HepG2 (cell line): ENCODE measurements at regions not wholly inside any gene's neighbourhood (a gene's known extent, or its start where the extent isn't known, plus 50 kb on each side); places are given as distances from the start of the nearest gene placed in this dataset.

Experiments used
- ATAC-seq: fragments of 200-7000 bp; cut with Tn5 transposase; 3 replicates; pipeline ENCODE4 v1.9.1; 2020; ENCODE audit warnings: mild to moderate bottlenecking, moderate library complexity
- BruUV-seq: library from RNA; stranded (reverse); fragments of 400-500 nt; replicated peaks from 2 replicates; lab custom pipeline; 2021; lab: Mats Ljungman, UMichigan
- CTCF ChIA-PET: fragments of 300-600 bp; formaldehyde crosslinking; extraction: SDS; loops from one replicate; lab custom pipeline; 2021; ENCODE audit warnings: low total read pairs, inconsistent platforms, low intra/inter-chr PET ratio; lab: Yijun Ruan, JAX
- POLR2A ChIA-PET: fragments of 350-600 bp; sonication (Branson Sonifier 250); formaldehyde crosslinking; loops from one replicate; lab custom pipeline; 2020; ENCODE audit warnings: antibody characterized with exemption, inconsistent platforms; lab: Yijun Ruan, JAX
- DNase-seq: peaks from one replicate; pipeline ENCODE4 v3.0.0-alpha.2; 2015; ENCODE audit warnings: low spot score
- FAIRE-seq: peaks from 3 replicates; lab custom pipeline; 2011; peaks lifted over from hg19 to GRCh38; lab: Jason Lieb, UNC
- H2AFZ ChIP-seq: one replicate; pipeline ENCODE4 v1.6.1; 2011; ENCODE audit warnings: low read length, inconsistent platforms
- H3K27ac ChIP-seq: fragments of 300-600 bp; 3 replicates; pipeline ENCODE4 v1.8.0; 2011; ENCODE audit warnings: mixed run types, mild to moderate bottlenecking, mixed read lengths, low read length, inconsistent platforms; ENCODE audit not compliant: insufficient read depth; ENCODE audit errors: extremely low read length
- H3K27me3 ChIP-seq, 2 experiments: fragments of 200-600 bp in 1 of 2; 2 replicates in 1 of 2; 3 replicates in 1 of 2; pipeline versions ENCODE4 v1.6.0 to v1.8.0; 2011; ENCODE audit warnings: low read length in 2 of 2, mild to moderate bottlenecking in 2 of 2, moderate library complexity in 2 of 2, inconsistent platforms in 1 of 2; ENCODE audit not compliant: insufficient read depth in 2 of 2, control insufficient read depth in 1 of 2
- H3K36me3 ChIP-seq, 2 experiments: fragments of 200-600 bp in 1 of 2; replicated peaks in 1 of 2; 2 replicates in 1 of 2; 3 replicates in 1 of 2; pipeline versions ENCODE4 v1.5.1 to v1.8.0; 2011; ENCODE audit warnings: low read length in 2 of 2, inconsistent platforms in 1 of 2; ENCODE audit not compliant: insufficient read depth in 2 of 2, control insufficient read depth in 1 of 2
- H3K4me1 ChIP-seq: 2 replicates; pipeline ENCODE4 v1.5.1; 2012; ENCODE audit warnings: low read length, inconsistent platforms; ENCODE audit not compliant: insufficient read depth
- H3K4me2 ChIP-seq: 2 replicates; pipeline ENCODE4 v1.6.0; 2011; ENCODE audit warnings: low read depth, low read length, inconsistent platforms
- H3K4me3 ChIP-seq, 3 experiments: fragments of 200-600 bp in 1 of 3; sonication (generic), shearing (Covaris generic) in 1 of 3; replicated peaks in 1 of 3; 2 replicates each; pipeline ENCODE4 v1.5.1; 2011 to 2016; ENCODE audit warnings: low read length in 3 of 3, inconsistent platforms in 2 of 3, low read depth in 2 of 3, mild to moderate bottlenecking in 2 of 3, control low read depth in 1 of 3, mixed read lengths in 1 of 3; ENCODE audit not compliant: insufficient read depth in 1 of 3
- H3K79me2 ChIP-seq: one replicate; pipeline ENCODE4 v1.6.1; 2011; ENCODE audit warnings: low read length, inconsistent platforms; ENCODE audit not compliant: insufficient read depth
- H3K9ac ChIP-seq: 2 replicates; pipeline ENCODE4 v1.6.0; 2011; ENCODE audit warnings: mild to moderate bottlenecking, low read depth, low read length, inconsistent platforms; ENCODE audit not compliant: insufficient read depth
- H3K9me3 ChIP-seq: 2 replicates; pipeline ENCODE4 v1.5.1; 2012; ENCODE audit warnings: mild to moderate bottlenecking, low read length
- H4K20me1 ChIP-seq: 2 replicates; pipeline ENCODE4 v1.6.0; 2011; ENCODE audit warnings: inconsistent platforms, mild to moderate bottlenecking, low read length, moderate library complexity; ENCODE audit not compliant: insufficient read depth
- ATF7 ChIP-seq, 2 experiments: fragments of 450-650 bp in 1 of 2; sonication (generic) in 1 of 2; formaldehyde crosslinking in 1 of 2; IDR thresholded peaks; 2 replicates each; pipeline versions ENCODE4 v1.4.0 to v1.6.1; 2016 to 2020; ENCODE audit warnings: antibody characterized with exemption in 1 of 2, mild to moderate bottlenecking in 1 of 2, missing genetic modification reagents in 1 of 2
- CBX1 ChIP-seq: IDR thresholded peaks from one replicate; pipeline ENCODE4 v1.6.1; 2016; ENCODE audit warnings: antibody characterized with exemption, low read depth
- CREB1 ChIP-seq, 2 experiments: fragments of 450-650 bp in 1 of 2; IDR thresholded peaks; 2 replicates each; pipeline ENCODE4 v1.6.1; 2016 to 2017; ENCODE audit warnings: control low read depth in 1 of 2, mild to moderate bottlenecking in 1 of 2, missing compliant biosample characterization in 1 of 2, missing genetic modification characterization in 1 of 2
- FOXA1 ChIP-seq, 2 experiments: fragments of 450-650 bp in 1 of 2; sonication (generic) in 1 of 2; formaldehyde crosslinking in 1 of 2; IDR thresholded peaks; 2 replicates each; pipeline versions ENCODE4 v1.4.0 to v1.6.1; 2016 to 2020; ENCODE audit warnings: missing genetic modification reagents in 1 of 2
- FOXP1 ChIP-seq, 2 experiments: fragments of 450-650 bp in 1 of 2; IDR thresholded peaks; 2 replicates each; pipeline ENCODE4 v1.6.1; 2017 to 2018; ENCODE audit warnings: antibody characterized with exemption in 1 of 2
- NBN ChIP-seq: fragments of 450-650 bp; conservative IDR thresholded peaks from 2 replicates; pipeline ENCODE4 v1.6.1; 2017
- PHB2 ChIP-seq: fragments of 450-650 bp; IDR thresholded peaks from 2 replicates; pipeline ENCODE4 v1.6.1; 2018; ENCODE audit not compliant: partially characterized antibody
- REL ChIP-seq: sonication (generic); formaldehyde crosslinking; conservative IDR thresholded peaks from 2 replicates; pipeline ENCODE4 v1.8.0; 2022; ENCODE audit warnings: mild to moderate bottlenecking, missing genetic modification reagents, moderate library complexity
- SOX6 ChIP-seq, 2 experiments: fragments of 450-650 bp in 1 of 2; sonication (generic) in 1 of 2; formaldehyde crosslinking in 1 of 2; IDR thresholded peaks; 2 replicates each; pipeline versions ENCODE4 v1.4.0 to v1.6.1; 2017 to 2020; ENCODE audit warnings: antibody characterized with exemption in 1 of 2, mild to moderate bottlenecking in 1 of 2, missing genetic modification reagents in 1 of 2
- TERF1 ChIP-seq: sonication (generic); formaldehyde crosslinking; IDR thresholded peaks from 2 replicates; pipeline ENCODE4 v1.8.0; 2022; ENCODE audit warnings: mild to moderate bottlenecking, missing genetic modification reagents, moderate library complexity
- ZNF207 ChIP-seq: fragments of 450-650 bp; IDR thresholded peaks from 2 replicates; pipeline ENCODE4 v1.6.1; 2016; ENCODE audit warnings: antibody characterized with exemption, borderline replicate concordance
- ZNF282 ChIP-seq: fragments of 450-650 bp; IDR thresholded peaks from 2 replicates; pipeline ENCODE4 v1.6.1; 2018; ENCODE audit not compliant: partially characterized antibody
- ZNF580 ChIP-seq: IDR thresholded peaks from 2 replicates; pipeline ENCODE4 v1.6.1; 2016; ENCODE audit warnings: low read depth, borderline replicate concordance
- WGBS: methylation state at CpG from one replicate; pipeline ENCODE4 v1.1.6; 2017; ENCODE audit warnings: low lambda C conversion rate; 5-methylcytosine and 5-hydroxymethylcytosine counted together
- in situ Hi-C: cut with HindIII; loops from 2 replicates; pipeline ENCODE4 v1.10.0; 2017; ENCODE audit warnings: low pct_unique_long_range_greater_than_20kb; ENCODE audit not compliant: extremely low pct_ligation_motif_present
- intact Hi-C: fragments of 100-400 bp; cut with micrococcal nuclease; formaldehyde crosslinking; loops from one replicate; pipeline ENCODE4 v1.10.0; 2022; ENCODE audit not compliant: unreplicated experiment

GRCh38 chr16:86224629-86225028 lies 285.7 kb upstream of the FOXF1 start:
- no TSS peak for BruUV-seq
- no peaks in the 10 kb centered on the region for H4K20me1 ChIP-seq
- H3K27me3 ChIP-seq = peaks cover 6 to 48% of the 10 kb centered on the region in 2 experiments; a peak in 3 of 5 replicates
- H3K36me3 ChIP-seq = no peaks in the 10 kb centered on the region
- no peaks in the 10 kb centered on the region for H3K4me1 ChIP-seq
- ATAC-seq (no peak), FAIRE-seq (peak; percentile 37), DNase-seq (no peak)
- H3K79me2 ChIP-seq = no peaks in the 10 kb centered on the region
- no peaks in the 10 kb centered on the region for H3K9me3 ChIP-seq
- intact Hi-C loops (no loop called here), in situ Hi-C loops (no loop called here)
- 18% methylated on average over 1 of the region's 1 CpG for WGBS
- no peak overlapping the region for H3K9ac ChIP-seq
- TF ChIP-seq PHB2 (peak; percentile 73), ATF7 (IDR thresholded peaks at IDR 0.05) (peak; percentile 23; the same call in 1 of the 2 replicates), ATF7 (CRISPR knock-in tag; IDR thresholded peaks at IDR 0.05) (no peak), ZNF580 (CRISPR knock-in tag) (no peak), ZNF207 (0 out of 2 replicates have a peak, but pooled peaks have one; percentile 70), ZNF282 (peak; percentile 75), TERF1 (CRISPR knock-in tag) (no peak), SOX6 (IDR thresholded peaks at IDR 0.05) (peak; percentile 89; the same call in 1 of the 2 replicates), SOX6 (CRISPR knock-in tag; IDR thresholded peaks at IDR 0.05) (no peak), REL (CRISPR knock-in tag) (no peak), FOXP1 (IDR thresholded peaks at IDR 0.05) (peak; percentile 52; the same call in 1 of the 2 replicates), FOXP1 (CRISPR knock-in tag; IDR thresholded peaks at IDR 0.05) (no peak), CREB1 (IDR thresholded peaks at IDR 0.05) (peak; percentile 86; the same call in 1 of the 2 replicates), CREB1 (CRISPR knock-in tag; IDR thresholded peaks at IDR 0.05) (no peak), CBX1 (no peak), FOXA1 (IDR thresholded peaks at IDR 0.05) (peak; percentile 37; the same call in 1 of the 2 replicates), FOXA1 (CRISPR knock-in tag; IDR thresholded peaks at IDR 0.05) (no peak), NBN (0 out of 2 replicates have a peak, but pooled peaks have one; percentile 60)
- H3K27ac ChIP-seq = no peak overlapping the region
- H2AFZ ChIP-seq = no peak overlapping the region
- ChIA-PET POLR2A (no interaction called here), CTCF (no interaction called here)
- H3K4me3 ChIP-seq = no peak overlapping the region
- H3K4me2 ChIP-seq = no peak overlapping the region
